ENCODE measurements at regions not wholly inside any gene's neighbourhood (a gene's known extent, or its start where the extent isn't known, plus 50 kb on each side); places are given as distances from the start of the nearest gene placed in this dataset.

DNA sequence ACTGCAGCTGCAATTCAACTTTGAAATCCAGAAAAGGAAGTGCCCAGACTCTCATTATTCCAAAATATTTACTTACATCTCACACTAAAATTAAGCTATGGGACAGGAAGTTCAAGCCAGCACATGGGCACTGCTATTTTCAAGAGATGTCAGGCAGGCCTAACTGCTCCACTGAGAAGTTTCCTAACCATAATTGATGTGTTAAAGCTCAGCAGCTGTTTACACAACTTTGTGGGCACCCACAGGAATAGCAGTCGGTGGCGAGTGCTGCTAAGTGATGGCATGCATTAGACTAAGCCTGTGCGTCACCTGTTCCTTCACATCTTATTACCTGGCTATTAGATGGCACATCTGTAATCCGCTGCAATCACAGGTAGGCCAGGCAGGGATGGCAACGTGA is 303.3 kb upstream of the DAB1 start:
- TF ChIP-seq TAF1 (IDR thresholded peaks at IDR 0.05; ENCODE audit: low read depth, low read length) = no peak
- TF ChIP-seq POLR2A (IDR thresholded peaks at IDR 0.05; ENCODE audit: low read depth, low read length) = no peak
- TF ChIP-seq POLR2AphosphoS5 (IDR thresholded peaks at IDR 0.05; ENCODE audit: low read depth, low read length) = no peak
- TF ChIP-seq SPI1 (IDR thresholded peaks at IDR 0.05; ENCODE audit: low read depth, low read length) = no peak
